ENCODE measurements at regions not wholly inside any gene's neighbourhood (a gene's known extent, or its start where the extent isn't known, plus 50 kb on each side); places are given as distances from the start of the nearest gene placed in this dataset.

- H3K4me1 ChIP-seq (replicated peaks): no peaks in the 10 kb centered on the region
- H3K4me3 ChIP-seq: no peak overlapping the region
- H3K36me3 ChIP-seq: no peaks in the 10 kb centered on the region
- intact Hi-C loops (cut with DNase I): no loop called here
- WGBS: 43% methylated on average over 2 of the region's 2 CpGs
- H3K9me3 ChIP-seq: no peaks in the 10 kb centered on the region
- H3K27me3 ChIP-seq (replicated peaks; ENCODE audit: insufficient read depth): no peaks in the 10 kb centered on the region
- TF ChIP-seq POLR2A (IDR thresholded peaks at IDR 0.05) (no peak), CTCF (IDR thresholded peaks at IDR 0.05) (no peak), POLR2AphosphoS5 (IDR thresholded peaks at IDR 0.05) (no peak)
- DNase-seq (ENCODE audit: low spot score): no peak
- H3K27ac ChIP-seq: no peak overlapping the region
Observed at GRCh38 chr2:204174034-204174433, 237.5 kb downstream of the ICOS start.

GRCh38 chr2:204175552-204176271, 239.1 kb downstream of the ICOS start:
- intact Hi-C loops (cut with DNase I): no loop called here
- Histone ChIP-seq H3K27ac (no peak overlapping the region), H3K9me3 (no peaks in the 10 kb centered on the region), H3K27me3 (replicated peaks; ENCODE audit: insufficient read depth) (no peaks in the 10 kb centered on the region), H3K4me1 (replicated peaks) (no peaks in the 10 kb centered on the region), H3K4me3 (no peak overlapping the region), H3K36me3 (no peaks in the 10 kb centered on the region)
- WGBS: 78% methylated on average over 4 of the region's 4 CpGs
- no peak for DNase-seq (ENCODE audit: low spot score)
- TF ChIP-seq POLR2A (IDR thresholded peaks at IDR 0.05): no peak
- TF ChIP-seq POLR2AphosphoS5 (IDR thresholded peaks at IDR 0.05): no peak
- no peak for TF ChIP-seq CTCF (IDR thresholded peaks at IDR 0.05)

DNA sequence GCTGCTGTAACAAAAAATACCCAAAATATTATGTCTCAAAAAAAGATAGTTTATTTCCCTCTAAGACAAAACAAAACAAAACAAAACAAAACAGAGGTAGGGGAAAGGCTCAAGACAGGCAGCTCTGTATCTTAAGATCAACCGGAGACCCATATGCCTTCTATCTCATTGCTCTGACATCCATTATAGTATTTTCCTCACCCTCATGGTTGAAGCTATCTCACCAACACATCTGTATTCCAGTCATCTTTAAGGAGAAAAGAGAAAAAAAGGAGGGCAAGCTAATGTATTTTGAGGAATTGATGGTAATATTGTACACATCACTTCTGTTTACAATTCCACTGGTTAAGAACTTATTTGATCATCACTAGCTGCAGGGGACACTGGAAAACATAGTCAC, 239.7 kb downstream of the ICOS start:
- intact Hi-C loops (cut with DNase I): no loop called here
- no peak for DNase-seq (ENCODE audit: low spot score)
- TF ChIP-seq CTCF (IDR thresholded peaks at IDR 0.05) (no peak), POLR2A (IDR thresholded peaks at IDR 0.05) (no peak)
- Histone ChIP-seq H3K27ac (no peak overlapping the region), H3K4me1 (replicated peaks) (no peaks in the 10 kb centered on the region), H3K9me3 (no peaks in the 10 kb centered on the region), H3K27me3 (replicated peaks; ENCODE audit: insufficient read depth) (no peaks in the 10 kb centered on the region), H3K36me3 (no peaks in the 10 kb centered on the region), H3K4me3 (no peak overlapping the region)
- WGBS: 100% methylated on average over 1 of the region's 1 CpG

GRCh38 chr2:204177251-204177976, 240.9 kb downstream of the ICOS start:
- intact Hi-C loops (cut with DNase I): no loop called here
- TF ChIP-seq POLR2AphosphoS5 (IDR thresholded peaks at IDR 0.05) (no peak), CTCF (IDR thresholded peaks at IDR 0.05) (no peak), POLR2A (IDR thresholded peaks at IDR 0.05) (no peak)
- no peak overlapping the region for H3K27ac ChIP-seq
- no peaks in the 10 kb centered on the region for H3K27me3 ChIP-seq (replicated peaks; ENCODE audit: insufficient read depth)
- no peaks in the 10 kb centered on the region for H3K36me3 ChIP-seq
- H3K4me3 ChIP-seq: no peak overlapping the region
- WGBS: 80% methylated on average over 4 of the region's 4 CpGs
- no peak for DNase-seq (ENCODE audit: low spot score)
- H3K9me3 ChIP-seq: no peaks in the 10 kb centered on the region
- no peaks in the 10 kb centered on the region for H3K4me1 ChIP-seq (replicated peaks)

Data from prostate gland (tissue), 2 donors.